Stimulated activated CD4-positive, alpha-beta T cell treated with anti-CD3 and anti-CD28 coated beads, TNF-alpha, amount 100 ng/mL, for 24 hours (primary cell): ENCODE measurements at regions not wholly inside any gene's neighbourhood (a gene's known extent, or its start where the extent isn't known, plus 50 kb on each side); places are given as distances from the start of the nearest gene placed in this dataset.

ENCODE experiments used
- DNase-seq, 3 experiments: peaks; one replicate each; pipeline ENCODE4 v3.0.0-alpha.2; 2020; ENCODE audit warnings: low read depth in 3 of 3

- DNase-seq = no peak
Observed at GRCh38 chr5:145365464-145365863, 469.7 kb downstream of the PRELID2 start.

GRCh38 chr5:145362266-145362665, 472.9 kb downstream of the PRELID2 start:
- DNase-seq = no peak

- DNase-seq = no peak
Observed at GRCh38 chr5:145360936-145361335, 474.2 kb downstream of the PRELID2 start.

- DNase-seq = no peak
Observed at GRCh38 chr5:145350513-145350912, 484.6 kb downstream of the PRELID2 start.

GRCh38 chr5:145347026-145347616, 488.0 kb downstream of the PRELID2 start:
- no peak for DNase-seq

GRCh38 chr5:145345511-145346287, 489.4 kb downstream of the PRELID2 start:
- no peak for DNase-seq

GRCh38 chr5:145341842-145342241, 493.3 kb downstream of the PRELID2 start:
- no peak for DNase-seq

- no peak for DNase-seq
Observed at GRCh38 chr5:145340099-145340498, 495.0 kb downstream of the PRELID2 start.

- no peak for DNase-seq
Observed at GRCh38 chr5:145324767-145325479, 510.2 kb downstream of the PRELID2 start.

- DNase-seq = no peak
Observed at GRCh38 chr5:145324101-145324500, 511.0 kb downstream of the PRELID2 start.

- DNase-seq = no peak
Observed at GRCh38 chr5:145316282-145316681, 518.9 kb downstream of the PRELID2 start.

- no peak for DNase-seq
Observed at GRCh38 chr5:145307866-145308382, 527.2 kb downstream of the PRELID2 start.

GRCh38 chr5:145295236-145295835, 539.8 kb downstream of the PRELID2 start:
- no peak for DNase-seq

GRCh38 chr5:145294331-145294730, 540.8 kb downstream of the PRELID2 start:
- no peak for DNase-seq

- no peak for DNase-seq
Observed at GRCh38 chr5:145293716-145294115, 541.4 kb downstream of the PRELID2 start.

GRCh38 chr5:145292278-145292677, 542.9 kb downstream of the PRELID2 start:
- no peak for DNase-seq

GRCh38 chr5:145283141-145283810, 551.9 kb downstream of the PRELID2 start:
- DNase-seq = no peak

GRCh38 chr5:145280806-145281205, 554.3 kb downstream of the PRELID2 start:
- no peak for DNase-seq

- DNase-seq = no peak
Observed at GRCh38 chr5:145280214-145280613, 554.9 kb downstream of the PRELID2 start.

GRCh38 chr5:145260670-145261069, 574.5 kb downstream of the PRELID2 start:
- DNase-seq = no peak

GRCh38 chr5:145247745-145248040, 587.4 kb downstream of the PRELID2 start:
- DNase-seq = no peak
